ENCODE measurements at regions not wholly inside any gene's neighbourhood (a gene's known extent, or its start where the extent isn't known, plus 50 kb on each side); places are given as distances from the start of the nearest gene placed in this dataset.

DNA sequence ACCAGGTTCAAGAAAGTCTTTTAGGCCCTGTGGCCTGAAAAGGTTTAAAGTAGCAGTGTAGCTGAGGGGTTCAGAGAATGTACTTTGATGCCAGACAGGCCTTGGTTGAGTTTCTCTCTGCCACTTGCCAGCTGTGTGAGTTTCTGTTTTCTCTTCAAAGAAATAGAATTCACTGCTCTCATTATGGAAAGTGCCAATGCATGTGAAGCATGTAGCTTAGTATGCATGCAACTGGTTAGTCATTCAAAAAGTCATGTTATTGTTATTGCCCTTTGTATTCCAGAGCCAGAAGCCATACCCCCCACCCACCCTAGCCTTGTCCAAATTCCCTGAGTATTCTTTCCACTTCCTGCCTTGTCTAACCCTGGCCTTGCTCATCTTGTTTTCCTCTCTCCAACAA lies 101.7 kb downstream of the ADRB2 start:
- Histone ChIP-seq H2AFZ (ENCODE audit: low read depth) (peak overlapping the region; percentile 8; the same call in 1 of the 2 replicates), H3K79me2 (ENCODE audit: insufficient read depth) (no peaks in the 10 kb centered on the region), H3K9me2 (no peaks in the 10 kb centered on the region), H3K4me1 (ENCODE audit: control insufficient read depth in 1 of 2, insufficient read depth in 2 of 2, low read depth in 1 of 2, low read length in 1 of 2) (no peaks in the 10 kb centered on the region), H3K9ac (no peak overlapping the region), H3F3A (replicated peaks; ENCODE audit: insufficient read depth) (no peaks in the 10 kb centered on the region), H3K4me2 (no peak overlapping the region), H3K36me3 (replicated peaks in 1 of 2; ENCODE audit: control insufficient read depth in 1 of 2, insufficient read depth in 2 of 2, low read length in 1 of 2) (no peaks in the 10 kb centered on the region), H3K4me3 (ENCODE audit: low read depth in 2 of 2, low read length in 1 of 2) (no peak overlapping the region), H3K27me3 (ENCODE audit: insufficient read depth) (no peaks in the 10 kb centered on the region), H3K9me3 (no peaks in the 10 kb centered on the region), H3K27ac (ENCODE audit: low read depth in 2 of 2, low read length in 1 of 2) (peak overlapping the region in 1 of 2 experiments; percentile 27; a peak in 1 of 4 replicates), H4K20me1 (ENCODE audit: insufficient read depth) (no peaks in the 10 kb centered on the region)
- ChIA-PET POLR2A (no interaction called here), CTCF (interaction anchor here (1.8 kb wide), 1 partner anchor 107 kb away, joined by 5 read pairs; no protein-coding TSS in a partner anchor)
- DNase-seq: no peak
- TF ChIP-seq YY1 (IDR thresholded peaks at IDR 0.05; ENCODE audit: low read depth): no peak
- no peak for TF ChIP-seq FOXM1 (IDR thresholded peaks at IDR 0.05; ENCODE audit: low read depth)
- TF ChIP-seq, protein P1, sequence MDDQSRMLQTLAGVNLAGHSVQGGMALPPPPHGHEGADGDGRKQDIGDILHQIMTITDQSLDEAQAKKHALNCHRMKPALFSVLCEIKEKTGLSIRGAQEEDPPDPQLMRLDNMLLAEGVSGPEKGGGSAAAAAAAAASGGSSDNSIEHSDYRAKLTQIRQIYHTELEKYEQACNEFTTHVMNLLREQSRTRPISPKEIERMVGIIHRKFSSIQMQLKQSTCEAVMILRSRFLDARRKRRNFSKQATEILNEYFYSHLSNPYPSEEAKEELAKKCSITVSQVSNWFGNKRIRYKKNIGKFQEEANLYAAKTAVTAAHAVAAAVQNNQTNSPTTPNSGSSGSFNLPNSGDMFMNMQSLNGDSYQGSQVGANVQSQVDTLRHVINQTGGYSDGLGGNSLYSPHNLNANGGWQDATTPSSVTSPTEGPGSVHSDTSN (IDR thresholded peaks at IDR 0.05): no peak
- no peak for TF ChIP-seq SIN3A (IDR thresholded peaks at IDR 0.05; ENCODE audit: borderline replicate concordance, low read depth, low read length)
- TF ChIP-seq, protein P2, sequence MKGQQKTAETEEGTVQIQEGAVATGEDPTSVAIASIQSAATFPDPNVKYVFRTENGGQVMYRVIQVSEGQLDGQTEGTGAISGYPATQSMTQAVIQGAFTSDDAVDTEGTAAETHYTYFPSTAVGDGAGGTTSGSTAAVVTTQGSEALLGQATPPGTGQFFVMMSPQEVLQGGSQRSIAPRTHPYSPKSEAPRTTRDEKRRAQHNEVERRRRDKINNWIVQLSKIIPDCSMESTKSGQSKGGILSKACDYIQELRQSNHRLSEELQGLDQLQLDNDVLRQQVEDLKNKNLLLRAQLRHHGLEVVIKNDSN (IDR thresholded peaks at IDR 0.05; ENCODE audit: borderline replicate concordance, low read depth): no peak
- no peak for TF ChIP-seq NRF1 (IDR thresholded peaks at IDR 0.05; ENCODE audit: low read depth, low read length)
- TF ChIP-seq FOXJ3 (CRISPR knock-in tag; IDR thresholded peaks at IDR 0.05): no peak
- TF ChIP-seq, protein P3, sequence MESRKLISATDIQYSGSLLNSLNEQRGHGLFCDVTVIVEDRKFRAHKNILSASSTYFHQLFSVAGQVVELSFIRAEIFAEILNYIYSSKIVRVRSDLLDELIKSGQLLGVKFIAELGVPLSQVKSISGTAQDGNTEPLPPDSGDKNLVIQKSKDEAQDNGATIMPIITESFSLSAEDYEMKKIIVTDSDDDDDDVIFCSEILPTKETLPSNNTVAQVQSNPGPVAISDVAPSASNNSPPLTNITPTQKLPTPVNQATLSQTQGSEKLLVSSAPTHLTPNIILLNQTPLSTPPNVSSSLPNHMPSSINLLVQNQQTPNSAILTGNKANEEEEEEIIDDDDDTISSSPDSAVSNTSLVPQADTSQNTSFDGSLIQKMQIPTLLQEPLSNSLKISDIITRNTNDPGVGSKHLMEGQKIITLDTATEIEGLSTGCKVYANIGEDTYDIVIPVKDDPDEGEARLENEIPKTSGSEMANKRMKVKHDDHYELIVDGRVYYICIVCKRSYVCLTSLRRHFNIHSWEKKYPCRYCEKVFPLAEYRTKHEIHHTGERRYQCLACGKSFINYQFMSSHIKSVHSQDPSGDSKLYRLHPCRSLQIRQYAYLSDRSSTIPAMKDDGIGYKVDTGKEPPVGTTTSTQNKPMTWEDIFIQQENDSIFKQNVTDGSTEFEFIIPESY (IDR thresholded peaks at IDR 0.05; ENCODE audit: borderline replicate concordance, low read depth): no peak
- no peak for TF ChIP-seq FOSL2 (IDR thresholded peaks at IDR 0.05; ENCODE audit: borderline replicate concordance, low read depth)
- no peak for TF ChIP-seq TEAD4 (IDR thresholded peaks at IDR 0.05; ENCODE audit: borderline replicate concordance, insufficient read depth)
- TF ChIP-seq RCOR1 (IDR thresholded peaks at IDR 0.05; ENCODE audit: low read length): no peak
- no peak for TF ChIP-seq RFX5 (IDR thresholded peaks at IDR 0.05; ENCODE audit: low read length)
- TF ChIP-seq ELF1 (IDR thresholded peaks at IDR 0.05): no peak

DNA sequence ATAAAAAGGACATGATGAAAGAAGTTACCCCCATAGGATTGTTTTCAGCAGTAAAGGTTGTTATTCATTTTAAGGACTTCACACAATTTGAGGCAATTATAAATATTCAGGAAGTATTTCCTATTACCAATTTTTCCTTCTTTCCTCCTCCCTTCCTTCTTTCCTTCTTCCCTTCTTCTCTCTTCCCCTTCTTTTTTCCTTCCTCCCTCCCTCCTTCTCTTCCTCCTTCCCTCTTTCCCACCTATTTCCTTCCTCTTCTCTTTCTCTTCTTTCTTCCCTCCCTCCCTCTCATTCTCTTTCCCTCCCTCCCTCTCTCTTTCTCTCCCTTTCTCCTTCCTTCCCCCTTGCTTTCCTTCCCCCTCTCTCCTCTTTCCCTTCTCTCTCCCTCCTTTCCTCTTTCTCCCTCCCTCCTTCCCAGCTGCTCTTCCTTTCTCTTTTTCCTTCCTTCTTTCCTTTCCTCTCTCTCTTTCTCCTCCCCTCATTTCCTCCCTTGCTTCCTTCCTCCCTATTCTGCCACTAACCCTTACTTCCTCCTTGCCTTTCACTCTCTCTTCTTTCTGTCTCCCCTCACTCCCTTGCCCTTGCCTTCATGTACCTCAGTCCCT lies 105.1 kb downstream of the ADRB2 start:
- ChIA-PET CTCF (interaction anchor here (1.6 kb wide), 1 partner anchor 27 kb away, joined by 3 read pairs; no protein-coding TSS in a partner anchor), POLR2A (no interaction called here)
- no peaks in the 10 kb centered on the region for H4K20me1 ChIP-seq (ENCODE audit: insufficient read depth)
- no peak overlapping the region for H3K4me2 ChIP-seq
- no peaks in the 10 kb centered on the region for H3K9me3 ChIP-seq
- no peak overlapping the region for H3K27ac ChIP-seq (ENCODE audit: low read depth in 2 of 2, low read length in 1 of 2)
- no peak overlapping the region for H3K4me3 ChIP-seq (ENCODE audit: low read depth in 2 of 2, low read length in 1 of 2)
- H3K79me2 ChIP-seq (ENCODE audit: insufficient read depth): no peaks in the 10 kb centered on the region
- no peak overlapping the region for H3K9ac ChIP-seq
- DNase-seq: no peak
- H2AFZ ChIP-seq (ENCODE audit: low read depth): no peak overlapping the region
- no peaks in the 10 kb centered on the region for H3K27me3 ChIP-seq (ENCODE audit: insufficient read depth)
- H3K4me1 ChIP-seq (ENCODE audit: control insufficient read depth in 1 of 2, insufficient read depth in 2 of 2, low read depth in 1 of 2, low read length in 1 of 2): no peaks in the 10 kb centered on the region
- no peaks in the 10 kb centered on the region for H3K9me2 ChIP-seq
- no peaks in the 10 kb centered on the region for H3K36me3 ChIP-seq (replicated peaks in 1 of 2; ENCODE audit: control insufficient read depth in 1 of 2, insufficient read depth in 2 of 2, low read length in 1 of 2)
- H3F3A ChIP-seq (replicated peaks; ENCODE audit: insufficient read depth): no peaks in the 10 kb centered on the region
- TF ChIP-seq CHD2 (IDR thresholded peaks at IDR 0.05; ENCODE audit: low read length, partially characterized antibody) (no peak), SIN3A (IDR thresholded peaks at IDR 0.05; ENCODE audit: borderline replicate concordance, low read depth, low read length) (no peak)
- TF ChIP-seq, protein P4, sequence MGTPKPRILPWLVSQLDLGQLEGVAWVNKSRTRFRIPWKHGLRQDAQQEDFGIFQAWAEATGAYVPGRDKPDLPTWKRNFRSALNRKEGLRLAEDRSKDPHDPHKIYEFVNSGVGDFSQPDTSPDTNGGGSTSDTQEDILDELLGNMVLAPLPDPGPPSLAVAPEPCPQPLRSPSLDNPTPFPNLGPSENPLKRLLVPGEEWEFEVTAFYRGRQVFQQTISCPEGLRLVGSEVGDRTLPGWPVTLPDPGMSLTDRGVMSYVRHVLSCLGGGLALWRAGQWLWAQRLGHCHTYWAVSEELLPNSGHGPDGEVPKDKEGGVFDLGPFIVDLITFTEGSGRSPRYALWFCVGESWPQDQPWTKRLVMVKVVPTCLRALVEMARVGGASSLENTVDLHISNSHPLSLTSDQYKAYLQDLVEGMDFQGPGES (IDR thresholded peaks at IDR 0.05; ENCODE audit: low read depth, low read length): no peak
- TF ChIP-seq, protein P5, sequence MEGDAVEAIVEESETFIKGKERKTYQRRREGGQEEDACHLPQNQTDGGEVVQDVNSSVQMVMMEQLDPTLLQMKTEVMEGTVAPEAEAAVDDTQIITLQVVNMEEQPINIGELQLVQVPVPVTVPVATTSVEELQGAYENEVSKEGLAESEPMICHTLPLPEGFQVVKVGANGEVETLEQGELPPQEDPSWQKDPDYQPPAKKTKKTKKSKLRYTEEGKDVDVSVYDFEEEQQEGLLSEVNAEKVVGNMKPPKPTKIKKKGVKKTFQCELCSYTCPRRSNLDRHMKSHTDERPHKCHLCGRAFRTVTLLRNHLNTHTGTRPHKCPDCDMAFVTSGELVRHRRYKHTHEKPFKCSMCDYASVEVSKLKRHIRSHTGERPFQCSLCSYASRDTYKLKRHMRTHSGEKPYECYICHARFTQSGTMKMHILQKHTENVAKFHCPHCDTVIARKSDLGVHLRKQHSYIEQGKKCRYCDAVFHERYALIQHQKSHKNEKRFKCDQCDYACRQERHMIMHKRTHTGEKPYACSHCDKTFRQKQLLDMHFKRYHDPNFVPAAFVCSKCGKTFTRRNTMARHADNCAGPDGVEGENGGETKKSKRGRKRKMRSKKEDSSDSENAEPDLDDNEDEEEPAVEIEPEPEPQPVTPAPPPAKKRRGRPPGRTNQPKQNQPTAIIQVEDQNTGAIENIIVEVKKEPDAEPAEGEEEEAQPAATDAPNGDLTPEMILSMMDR (IDR thresholded peaks at IDR 0.05): no peak
- TF ChIP-seq, protein P6, sequence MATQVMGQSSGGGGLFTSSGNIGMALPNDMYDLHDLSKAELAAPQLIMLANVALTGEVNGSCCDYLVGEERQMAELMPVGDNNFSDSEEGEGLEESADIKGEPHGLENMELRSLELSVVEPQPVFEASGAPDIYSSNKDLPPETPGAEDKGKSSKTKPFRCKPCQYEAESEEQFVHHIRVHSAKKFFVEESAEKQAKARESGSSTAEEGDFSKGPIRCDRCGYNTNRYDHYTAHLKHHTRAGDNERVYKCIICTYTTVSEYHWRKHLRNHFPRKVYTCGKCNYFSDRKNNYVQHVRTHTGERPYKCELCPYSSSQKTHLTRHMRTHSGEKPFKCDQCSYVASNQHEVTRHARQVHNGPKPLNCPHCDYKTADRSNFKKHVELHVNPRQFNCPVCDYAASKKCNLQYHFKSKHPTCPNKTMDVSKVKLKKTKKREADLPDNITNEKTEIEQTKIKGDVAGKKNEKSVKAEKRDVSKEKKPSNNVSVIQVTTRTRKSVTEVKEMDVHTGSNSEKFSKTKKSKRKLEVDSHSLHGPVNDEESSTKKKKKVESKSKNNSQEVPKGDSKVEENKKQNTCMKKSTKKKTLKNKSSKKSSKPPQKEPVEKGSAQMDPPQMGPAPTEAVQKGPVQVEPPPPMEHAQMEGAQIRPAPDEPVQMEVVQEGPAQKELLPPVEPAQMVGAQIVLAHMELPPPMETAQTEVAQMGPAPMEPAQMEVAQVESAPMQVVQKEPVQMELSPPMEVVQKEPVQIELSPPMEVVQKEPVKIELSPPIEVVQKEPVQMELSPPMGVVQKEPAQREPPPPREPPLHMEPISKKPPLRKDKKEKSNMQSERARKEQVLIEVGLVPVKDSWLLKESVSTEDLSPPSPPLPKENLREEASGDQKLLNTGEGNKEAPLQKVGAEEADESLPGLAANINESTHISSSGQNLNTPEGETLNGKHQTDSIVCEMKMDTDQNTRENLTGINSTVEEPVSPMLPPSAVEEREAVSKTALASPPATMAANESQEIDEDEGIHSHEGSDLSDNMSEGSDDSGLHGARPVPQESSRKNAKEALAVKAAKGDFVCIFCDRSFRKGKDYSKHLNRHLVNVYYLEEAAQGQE (IDR thresholded peaks at IDR 0.05; ENCODE audit: low read depth, low read length): no peak
